ENCODE measurements at regions not wholly inside any gene's neighbourhood (a gene's known extent, or its start where the extent isn't known, plus 50 kb on each side); places are given as distances from the start of the nearest gene placed in this dataset.

GRCh38 chr9:88312517-88313103 lies 75.6 kb upstream of the SPIN1 start:
- TF ChIP-seq CTCF (IDR thresholded peaks at IDR 0.05): no peak
- no peak for TF ChIP-seq POLR2A (IDR thresholded peaks at IDR 0.05)

Data from thyroid gland (tissue), 4 donors.